GDM1 (cell line): ENCODE measurements at regions not wholly inside any gene's neighbourhood (a gene's known extent, or its start where the extent isn't known, plus 50 kb on each side); places are given as distances from the start of the nearest gene placed in this dataset.

Experiments used
- DNase-seq: peaks from one replicate; lab custom pipeline; 2025; lab: John Stamatoyannopoulos, UW

DNA sequence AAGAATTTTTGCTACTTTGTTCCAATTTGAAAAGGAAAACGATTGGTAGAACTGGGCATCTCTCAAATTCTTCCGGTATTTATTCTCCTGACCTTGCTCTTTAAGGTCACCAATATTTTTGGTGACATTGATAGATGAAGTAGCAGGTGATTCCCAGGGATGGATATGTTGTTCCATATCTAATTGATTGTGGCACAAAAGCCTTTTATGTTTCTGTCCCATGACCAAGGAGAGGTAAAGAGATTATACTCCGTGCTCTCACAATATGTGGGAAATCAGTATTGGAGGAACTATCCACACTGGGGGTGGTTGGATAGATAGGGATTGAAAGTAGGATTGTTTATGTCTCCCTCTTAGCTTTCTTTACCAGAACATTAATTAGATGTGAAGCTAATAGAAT, 61.7 kb upstream of the LRIG3 start:
- DNase-seq = no peak

DNA sequence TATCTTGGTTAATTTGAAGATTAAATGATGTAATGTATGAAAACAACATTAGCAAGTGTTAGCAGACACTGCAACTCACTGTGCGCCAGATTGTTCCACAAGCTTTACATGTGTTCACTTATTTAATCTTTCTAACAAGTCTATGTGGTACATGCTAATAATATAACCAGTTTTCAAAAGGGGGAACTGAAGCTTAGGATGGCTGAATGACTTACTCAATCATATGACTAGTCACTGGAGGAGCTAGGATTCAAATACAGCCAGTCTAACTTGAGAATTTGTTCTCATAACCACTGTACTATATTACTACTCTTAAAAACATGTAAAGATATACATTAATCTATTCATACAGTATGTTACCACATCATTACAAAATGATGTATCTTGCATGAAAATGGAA, 60.5 kb upstream of the LRIG3 start:
- no peak for DNase-seq

DNA sequence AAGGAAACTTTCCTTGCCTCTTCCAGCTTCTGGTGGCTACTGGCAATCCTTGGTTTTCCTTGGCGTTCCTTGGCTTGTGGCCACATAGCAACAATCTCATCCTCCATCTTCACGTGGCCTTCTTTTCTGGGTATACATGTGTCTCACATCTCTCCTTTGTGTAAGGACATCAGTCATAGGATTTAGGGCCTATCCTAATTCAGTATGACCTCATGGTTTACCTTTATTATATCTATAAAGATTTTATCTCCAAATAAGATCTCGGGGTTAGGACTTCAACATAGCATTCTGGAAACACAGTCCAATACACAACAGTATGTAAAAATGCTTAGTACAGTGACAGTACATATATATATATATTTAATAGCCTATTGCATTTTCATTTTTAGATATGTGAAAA, 58.4 kb upstream of the LRIG3 start:
- no peak for DNase-seq

DNA sequence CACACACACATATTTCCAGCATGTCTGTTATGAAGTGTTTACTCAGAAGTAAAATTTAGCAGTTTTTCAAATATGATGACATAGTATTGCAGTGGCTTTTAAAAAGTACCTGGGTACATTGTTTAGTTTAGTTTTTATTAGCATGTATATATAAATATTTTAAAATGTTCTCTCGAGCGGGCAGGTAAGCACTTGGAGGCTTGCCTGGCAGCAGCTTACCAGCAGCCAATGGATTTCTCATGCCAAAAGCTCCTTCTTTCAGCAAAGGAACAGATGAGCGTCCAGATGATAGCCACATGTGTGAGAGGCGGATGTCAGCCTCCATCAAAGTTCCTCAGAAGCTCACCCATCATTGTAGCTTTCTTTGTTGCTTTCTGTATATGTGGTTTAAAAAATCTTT, 57.2 kb upstream of the LRIG3 start:
- no peak for DNase-seq

DNA sequence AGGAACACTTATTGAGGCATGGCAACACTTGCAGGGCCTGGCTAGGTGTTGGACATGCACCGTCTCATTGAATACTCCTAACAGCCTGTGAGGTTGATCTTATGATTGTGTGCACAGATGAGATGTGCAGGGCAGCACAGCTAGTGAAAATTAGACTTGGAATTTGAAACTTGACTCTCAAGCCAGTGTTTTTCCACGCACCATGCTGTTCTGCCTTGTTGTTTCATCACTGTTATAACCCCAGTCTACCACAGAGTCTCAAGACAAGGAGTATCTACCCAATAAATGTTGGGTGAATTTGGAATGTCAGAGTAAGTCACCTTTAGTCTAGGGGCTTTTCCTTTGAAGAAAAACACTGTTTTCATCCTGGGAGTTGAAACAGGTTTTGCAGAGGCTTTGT, 55.8 kb upstream of the LRIG3 start:
- DNase-seq = no peak
